GM19397 (cell line): ENCODE measurements at regions not wholly inside any gene's neighbourhood (a gene's known extent, or its start where the extent isn't known, plus 50 kb on each side); places are given as distances from the start of the nearest gene placed in this dataset.
A peak's percentile ranks its signal among the peaks of the same experiment; 100 is the strongest.
"Not testable (repeated sequence)": the region's sequence is repeated elsewhere in the genome, so short reads cannot be mapped to it uniquely, and the experiment has no call there.

Experiments
- ATAC-seq: cut with Tn5 transposase; IDR thresholded peaks from one replicate; pipeline ENCODE4 v1.9.1; 2021; ENCODE audit warnings: mild to moderate bottlenecking, moderate library complexity; ENCODE audit not compliant: unreplicated experiment

GRCh38 chr9:30125881-30126280 lies 2258.6 kb upstream of the ACO1 start:
- no peak for ATAC-seq

DNA sequence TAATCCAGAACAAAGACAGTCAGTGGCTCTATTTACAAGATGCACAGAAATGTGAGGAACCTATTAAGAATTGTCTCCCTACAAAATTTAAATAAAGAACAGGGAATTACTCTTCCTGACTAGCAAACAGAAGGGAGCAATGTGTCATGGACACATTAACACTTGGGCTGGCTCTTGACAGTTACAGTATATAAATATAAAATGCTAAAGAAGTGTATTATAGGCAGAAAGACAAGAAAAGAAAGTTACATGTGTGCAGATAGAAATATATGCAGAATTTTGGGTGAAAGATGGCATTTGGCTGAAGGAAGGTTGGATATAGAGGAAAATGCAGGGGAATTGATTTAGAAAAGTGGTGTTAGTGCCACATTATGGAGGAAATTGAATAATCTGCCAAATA lies 2257.1 kb upstream of the ACO1 start:
- no peak for ATAC-seq

GRCh38 chr9:30140407-30140806 lies 2244.0 kb upstream of the ACO1 start:
- no peak for ATAC-seq

GRCh38 chr9:30160570-30160969 lies 2223.9 kb upstream of the ACO1 start:
- no peak for ATAC-seq

DNA sequence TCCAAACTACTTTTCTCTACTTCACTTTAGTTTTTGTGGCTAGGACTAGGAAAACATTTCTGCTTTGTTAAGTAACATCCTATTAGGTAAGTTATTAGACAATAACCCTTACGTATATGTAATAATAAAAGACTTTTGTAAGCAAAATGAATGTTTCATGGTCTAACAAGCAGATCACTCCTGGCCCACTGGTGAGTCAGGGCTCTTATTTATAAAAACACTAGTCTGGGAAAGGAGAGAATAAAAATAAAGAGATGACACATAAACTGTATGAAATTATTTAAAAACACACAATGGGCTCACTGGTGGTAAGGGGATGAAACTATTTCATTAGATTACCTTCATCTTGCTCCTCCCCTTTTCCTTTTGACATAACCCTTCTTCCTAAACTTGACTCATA lies 2212.2 kb upstream of the ACO1 start:
- no peak for ATAC-seq

DNA sequence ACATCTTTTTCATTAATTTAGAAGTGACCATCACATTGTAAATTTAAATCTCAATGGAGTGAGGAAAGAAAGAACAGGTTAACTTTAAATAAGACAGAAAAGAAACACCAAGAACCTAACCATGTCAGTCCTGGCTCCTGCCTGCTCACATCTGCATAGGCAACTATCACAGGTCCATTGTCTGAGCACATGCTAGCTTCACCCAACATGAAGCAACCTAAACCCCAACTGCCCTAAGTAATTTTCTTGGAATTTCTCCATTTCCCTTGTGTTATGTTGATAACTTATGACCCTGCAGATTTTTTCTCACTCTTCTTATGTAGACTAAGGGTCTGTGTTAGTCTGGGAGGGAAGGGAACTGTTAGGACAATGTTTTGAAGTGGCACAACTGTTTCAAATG lies 2205.8 kb upstream of the ACO1 start:
- no peak for ATAC-seq

DNA sequence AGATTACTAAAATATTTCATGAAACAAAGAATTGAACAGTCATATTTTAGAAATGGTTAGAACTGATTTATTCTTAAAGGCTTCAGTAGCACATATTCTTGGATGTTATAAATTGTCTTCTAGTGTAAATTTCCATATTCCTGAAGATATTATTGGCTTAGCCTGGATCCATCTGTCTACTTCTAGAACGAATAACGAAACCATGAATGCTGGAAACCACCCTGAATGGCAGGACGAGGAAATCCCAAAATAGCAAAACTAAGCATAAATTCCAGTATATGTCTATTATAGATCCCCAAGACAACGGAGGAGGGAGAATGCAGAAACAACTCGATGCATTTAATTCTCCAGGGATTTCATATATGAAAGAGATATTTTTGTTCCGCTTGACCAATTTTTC lies 2191.0 kb upstream of the ACO1 start:
- no peak for ATAC-seq

DNA sequence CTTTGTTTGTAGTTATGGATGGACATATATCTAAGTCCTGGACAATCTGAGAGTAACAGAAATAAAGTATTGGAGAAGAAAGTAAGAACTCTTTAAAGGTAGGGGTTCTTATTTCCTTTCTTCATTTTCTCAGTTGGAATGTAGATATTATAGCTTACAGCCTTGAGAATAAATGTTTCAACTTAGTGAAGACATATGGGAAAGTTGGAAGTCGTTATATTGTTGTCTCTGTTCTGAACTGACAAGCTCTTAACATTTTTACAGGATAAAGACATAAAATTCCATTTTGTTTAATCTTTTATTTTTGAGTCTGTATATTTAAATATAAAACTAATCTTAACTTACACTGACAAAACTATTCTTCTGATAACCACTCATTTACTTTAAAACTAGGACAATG lies 2187.5 kb upstream of the ACO1 start:
- no peak for ATAC-seq

DNA sequence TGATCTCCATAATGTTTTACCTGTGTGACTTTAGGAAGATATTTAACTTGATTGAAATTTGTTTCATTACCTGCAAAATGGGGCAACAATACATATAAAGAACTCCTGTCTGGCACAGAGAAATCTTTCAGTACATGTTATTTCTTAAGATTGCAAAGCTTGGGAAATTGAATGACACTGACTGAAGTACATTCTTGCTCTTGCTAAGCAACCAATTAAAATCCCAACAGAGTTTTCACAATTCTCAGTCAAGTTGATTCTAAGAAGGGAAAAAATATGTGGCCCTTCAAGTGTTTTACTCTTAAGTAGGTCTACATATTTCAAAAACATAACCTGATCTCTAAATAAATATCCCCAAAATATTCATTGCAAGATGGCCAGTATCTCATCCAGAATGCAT lies 2187.0 kb upstream of the ACO1 start:
- no peak for ATAC-seq

DNA sequence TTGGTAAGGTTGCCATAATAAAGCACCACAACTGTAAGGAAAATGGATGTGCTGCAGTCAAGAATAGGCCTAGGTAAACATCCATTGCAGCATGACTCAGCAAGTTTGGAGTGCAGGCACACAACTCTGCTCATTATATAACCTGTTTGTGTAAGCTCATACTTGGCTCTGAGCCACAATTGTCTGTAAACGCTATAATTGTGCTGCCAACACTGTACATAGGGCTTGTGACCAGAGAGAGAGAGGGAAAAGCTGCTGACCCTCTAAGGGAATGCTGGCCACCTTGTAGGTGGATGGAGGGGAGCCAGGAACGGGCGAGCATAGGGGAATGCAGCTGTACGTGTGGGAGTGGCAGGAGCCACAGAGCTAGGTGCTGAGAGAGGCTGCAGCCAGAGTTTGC lies 2186.5 kb upstream of the ACO1 start:
- ATAC-seq: no peak

DNA sequence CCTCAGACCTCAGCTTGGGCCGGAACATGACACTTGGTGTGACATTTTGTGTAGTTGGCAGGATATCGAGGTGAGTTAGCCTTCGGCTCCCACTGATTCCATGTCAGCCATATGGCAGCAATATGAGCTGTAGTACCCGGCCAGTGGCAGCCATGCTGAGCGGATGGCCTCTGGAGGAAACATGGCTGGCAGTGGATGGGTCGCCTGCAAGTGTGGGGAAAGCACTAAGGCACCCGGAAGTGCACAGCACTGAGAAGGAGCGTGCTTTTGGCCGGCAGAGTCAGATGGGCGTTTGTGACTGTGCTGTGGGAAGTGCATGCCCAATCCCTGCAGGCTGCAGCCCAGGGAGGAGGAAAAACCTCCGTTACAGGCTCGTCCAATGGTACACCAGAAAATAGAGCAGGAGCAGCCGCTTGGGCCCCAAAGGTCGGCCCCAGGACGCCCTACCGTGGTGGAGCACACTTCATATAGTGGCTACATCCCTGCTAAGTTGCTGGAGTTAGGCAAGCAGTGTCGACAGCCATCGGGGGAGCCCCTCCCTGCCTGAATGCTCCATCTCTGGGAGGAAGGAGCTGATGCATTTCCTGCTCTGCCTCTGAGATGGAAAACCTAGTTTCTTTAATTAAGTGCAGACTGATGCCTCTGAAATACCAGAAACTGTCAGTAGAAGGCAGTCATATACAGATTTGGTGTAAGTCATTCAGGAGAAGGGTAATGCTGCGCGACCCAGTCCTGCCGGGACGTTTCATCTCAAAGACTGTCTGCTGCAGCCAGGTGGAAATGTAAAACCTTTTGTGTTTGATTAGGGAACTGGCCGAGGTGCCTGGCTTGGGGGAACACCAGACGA lies 2185.8 kb upstream of the ACO1 start:
- ATAC-seq: no peak

- ATAC-seq: no peak
These were observed 2183.4 kb upstream of the ACO1 start for GRCh38 chr9:30201024-30201423.

DNA sequence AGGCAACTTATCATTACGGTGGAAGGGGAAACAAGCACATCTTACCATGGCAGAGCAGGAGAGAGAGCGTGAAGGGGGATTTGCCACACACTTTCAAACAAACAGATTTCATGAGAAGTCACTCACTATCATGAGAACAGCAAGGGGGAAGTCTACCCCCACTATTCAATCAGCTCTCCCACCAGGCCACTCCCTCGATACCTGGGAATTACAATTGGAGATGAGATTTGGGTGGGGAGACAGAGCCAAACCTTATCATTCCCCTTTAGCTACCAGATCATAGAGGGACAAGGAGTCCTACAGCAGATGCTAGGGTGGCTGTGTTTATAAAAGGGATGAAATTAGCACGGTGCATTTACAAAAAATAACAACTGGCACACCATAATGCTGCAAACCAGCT lies 2149.4 kb upstream of the ACO1 start:
- no peak for ATAC-seq

DNA sequence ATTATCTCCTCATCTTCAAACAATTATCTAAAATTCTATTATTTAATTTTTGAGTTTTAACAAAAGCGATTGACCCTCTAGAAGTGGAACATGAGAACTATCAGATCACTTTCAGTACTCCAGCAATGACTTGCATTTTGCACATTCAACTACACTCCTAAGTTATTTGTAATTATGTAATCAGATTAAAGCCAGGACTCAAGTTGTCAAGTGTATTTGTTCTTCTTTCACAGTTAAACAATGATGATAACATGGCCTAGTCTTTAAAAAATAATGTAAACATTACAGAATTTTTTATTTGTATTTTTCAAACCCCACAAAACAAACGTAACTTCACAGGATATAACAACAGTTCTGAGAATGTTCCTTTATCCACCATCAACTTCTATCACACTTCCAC lies 2148.9 kb upstream of the ACO1 start:
- no peak for ATAC-seq

DNA sequence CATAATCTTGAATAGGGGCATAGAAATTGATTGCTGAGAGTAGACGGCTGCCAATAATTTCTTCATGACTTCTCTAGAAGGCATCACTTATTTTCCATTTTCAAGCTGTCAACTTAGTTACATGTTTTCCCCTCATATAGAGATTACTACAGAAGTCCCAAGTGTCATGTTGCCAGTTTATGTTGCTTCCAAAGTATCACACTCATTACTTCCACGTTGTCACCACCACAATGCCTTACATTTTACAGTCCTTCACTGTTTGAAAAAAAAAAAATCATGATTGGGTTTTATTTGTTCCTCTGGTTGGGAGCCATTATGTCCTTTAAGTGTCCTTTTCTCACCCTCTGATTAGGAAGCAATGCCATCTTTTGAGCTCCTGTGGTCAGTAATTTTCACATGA lies 2144.6 kb upstream of the ACO1 start:
- ATAC-seq: no peak

DNA sequence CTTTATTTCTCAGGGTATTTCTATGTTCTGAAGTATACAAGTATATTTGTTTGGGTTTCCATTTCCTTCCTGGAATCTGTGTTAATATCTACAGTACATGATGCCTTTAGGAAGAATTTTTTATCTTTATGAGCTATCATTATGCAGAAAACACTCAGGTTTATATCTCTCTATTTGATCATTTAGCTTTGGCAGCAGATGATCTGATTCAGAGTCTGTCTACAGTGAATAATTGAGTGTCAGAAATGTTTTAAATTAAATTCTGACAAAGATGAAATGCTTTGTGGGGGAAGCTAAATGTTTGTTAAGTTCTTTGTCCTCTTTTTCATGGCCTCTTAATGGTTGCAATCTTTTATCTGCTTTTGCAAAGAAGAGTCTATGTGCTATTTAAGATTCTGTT lies 2141.0 kb upstream of the ACO1 start:
- no peak for ATAC-seq

DNA sequence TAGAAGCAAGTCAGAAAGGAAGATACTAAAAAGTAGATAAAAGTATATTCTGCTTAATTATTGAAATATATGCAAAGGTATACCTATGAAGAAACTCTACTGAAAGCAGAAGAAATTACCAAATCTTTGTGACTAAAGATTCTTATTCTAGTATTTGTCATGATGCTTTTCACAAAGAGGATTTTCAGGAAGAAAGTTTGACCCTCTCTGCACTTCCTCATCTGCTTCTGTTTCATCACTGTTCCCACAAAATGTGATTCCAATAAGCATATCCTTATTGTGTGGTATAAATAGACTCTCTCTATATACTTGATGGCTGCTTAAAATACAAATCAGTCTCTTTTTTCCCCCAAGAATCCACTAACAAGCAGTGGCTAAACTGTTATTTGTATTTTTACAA lies 2139.6 kb upstream of the ACO1 start:
- no peak for ATAC-seq

GRCh38 chr9:30250872-30251271 lies 2133.6 kb upstream of the ACO1 start:
- no peak for ATAC-seq

- ATAC-seq: no peak
These were observed 2126.3 kb upstream of the ACO1 start for GRCh38 chr9:30258094-30258493.

GRCh38 chr9:30280229-30280900 lies 2104.1 kb upstream of the ACO1 start:
- ATAC-seq: peak; percentile 64

- no peak for ATAC-seq
These were observed 2095.0 kb upstream of the ACO1 start for GRCh38 chr9:30289435-30289834.

- not testable (repeated sequence) for ATAC-seq
These were observed 2092.4 kb upstream of the ACO1 start for GRCh38 chr9:30292026-30292425.

DNA sequence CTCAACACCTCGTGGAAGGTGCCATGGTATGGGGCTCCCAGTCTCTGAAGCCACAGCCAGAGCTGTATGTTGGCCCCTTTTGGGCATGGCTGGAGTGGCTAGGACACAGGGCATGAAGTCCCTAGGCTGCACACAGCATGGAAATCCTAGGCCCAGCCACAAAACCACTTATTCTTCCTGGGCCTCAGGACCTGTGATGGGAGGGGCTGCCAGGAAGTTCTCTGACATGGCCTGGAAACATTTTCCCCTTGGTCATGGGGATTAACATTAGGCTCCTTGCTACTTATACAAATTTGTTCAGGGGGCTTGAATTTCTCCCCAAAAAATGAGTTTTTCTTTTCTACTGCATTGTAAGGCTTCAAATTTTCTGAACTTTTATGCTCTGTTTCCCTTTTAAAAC lies 2091.2 kb upstream of the ACO1 start:
- no peak for ATAC-seq
